PC-9 (cell line): ENCODE measurements at regions not wholly inside any gene's neighbourhood (a gene's known extent, or its start where the extent isn't known, plus 50 kb on each side); places are given as distances from the start of the nearest gene placed in this dataset.

Experiments
- BruUV-seq: library from RNA; stranded (reverse); fragments of 400-500 nt; replicated peaks from 2 replicates; lab custom pipeline; 2021; lab: Mats Ljungman, UMichigan
- CTCF ChIA-PET: fragments of 300-600 bp; sonication (Branson Sonifier 250); formaldehyde crosslinking; loops from one replicate; lab custom pipeline; 2022; ENCODE audit warnings: antibody characterized with exemption; lab: Charles Lee
- POLR2A ChIA-PET: fragments of 300-600 bp; sonication (Branson Sonifier 250); formaldehyde crosslinking; loops from one replicate; lab custom pipeline; 2022; ENCODE audit warnings: antibody characterized with exemption; ENCODE audit not compliant: unreplicated experiment; lab: Charles Lee
- DNase-seq, 2 experiments: peaks; one replicate each; pipeline versions ENCODE4 v3.0.0 to v3.0.0-alpha.2; 2015 to 2022; ENCODE audit warnings: mixed read lengths in 1 of 2
- H2AFZ ChIP-seq: fragments of 200-600 bp; sonication (generic); 2 replicates; pipeline ENCODE4 v1.8.1; 2017; ENCODE audit warnings: antibody characterized with exemption
- H3F3A ChIP-seq: fragments of 200-600 bp; sonication (generic); 2 replicates; pipeline ENCODE4 v1.8.1; 2017; ENCODE audit warnings: antibody characterized with exemption, mild to moderate bottlenecking, low read depth; ENCODE audit not compliant: insufficient read depth
- H3K27ac ChIP-seq: fragments of 200-600 bp; sonication (generic); 2 replicates; pipeline ENCODE4 v1.6.1; 2016; ENCODE audit warnings: mixed run types
- H3K27me3 ChIP-seq: fragments of 200-600 bp; sonication (generic); 2 replicates; pipeline ENCODE4 v1.6.1; 2016; ENCODE audit warnings: low read depth, mixed run types; ENCODE audit not compliant: insufficient read depth
- H3K36me3 ChIP-seq: fragments of 200-600 bp; sonication (generic); 2 replicates; pipeline ENCODE4 v1.6.1; 2016; ENCODE audit warnings: low read depth, mixed run types
- H3K4me1 ChIP-seq: fragments of 200-600 bp; sonication (generic); replicated peaks from 2 replicates; pipeline ENCODE4 v1.6.1; 2016; ENCODE audit warnings: mixed run types; ENCODE audit not compliant: insufficient read depth
- H3K4me2 ChIP-seq: fragments of 200-600 bp; sonication (generic); 2 replicates; pipeline ENCODE4 v1.6.1; 2017; ENCODE audit warnings: mixed run types
- H3K4me3 ChIP-seq: fragments of 200-600 bp; sonication (generic); 2 replicates; pipeline ENCODE4 v1.6.1; 2016; ENCODE audit warnings: mixed run types
- H3K79me2 ChIP-seq: fragments of 200-600 bp; sonication (generic); 2 replicates; pipeline ENCODE4 v1.6.1; 2017; ENCODE audit warnings: low read depth, mixed run types
- H3K9me2 ChIP-seq: fragments of 200-600 bp; sonication (generic); 2 replicates; pipeline ENCODE4 v1.8.1; 2017; ENCODE audit warnings: mild to moderate bottlenecking; ENCODE audit not compliant: insufficient read depth
- H3K9me3 ChIP-seq: fragments of 200-600 bp; sonication (generic); 2 replicates; pipeline ENCODE4 v1.8.1; 2016; ENCODE audit warnings: low read depth; ENCODE audit not compliant: insufficient read depth
- H4K20me1 ChIP-seq: fragments of 200-600 bp; sonication (generic); 2 replicates; pipeline ENCODE4 v1.8.1; 2017; ENCODE audit not compliant: insufficient read depth
- CTCF ChIP-seq: fragments of 200-600 bp; sonication (generic); conservative IDR thresholded peaks from 2 replicates; pipeline ENCODE4 v1.6.1; 2017; ENCODE audit warnings: mixed run types, antibody characterized with exemption, mild to moderate bottlenecking, moderate library complexity
- EZH2 ChIP-seq: fragments of 200-600 bp; sonication (generic); IDR thresholded peaks from 2 replicates; pipeline ENCODE4 v1.8.0; 2017; ENCODE audit warnings: antibody characterized with exemption, low read depth
- intact Hi-C: fragments of 100-400 bp; cut with micrococcal nuclease; formaldehyde crosslinking; loops from one replicate; pipeline ENCODE4 v1.10.0; 2022; ENCODE audit not compliant: unreplicated experiment

GRCh38 chr21:29431178-29431577, 132.5 kb downstream of the BACH1 start:
- H3K79me2 ChIP-seq, result no peaks in the 10 kb centered on the region
- no peak overlapping the region for H3K27ac ChIP-seq
- H4K20me1 ChIP-seq, result no peaks in the 10 kb centered on the region
- intact Hi-C loops, result no loop called here
- no peaks in the 10 kb centered on the region for H3F3A ChIP-seq
- no peaks in the 10 kb centered on the region for H3K27me3 ChIP-seq
- H3K9me2 ChIP-seq, result no peaks in the 10 kb centered on the region
- H3K4me3 ChIP-seq, result no peak overlapping the region
- BruUV-seq, result no TSS peak
- no peak overlapping the region for H2AFZ ChIP-seq
- H3K4me1 ChIP-seq, result peaks cover 11% of the 10 kb centered on the region; the same call in 1 of the 2 replicates
- ChIA-PET POLR2A (no interaction called here), CTCF (no interaction called here)
- H3K9me3 ChIP-seq, result no peaks in the 10 kb centered on the region
- no peak for DNase-seq
- H3K4me2 ChIP-seq, result no peak overlapping the region
- TF ChIP-seq EZH2 (no peak), CTCF (no peak)
- H3K36me3 ChIP-seq, result no peaks in the 10 kb centered on the region

GRCh38 chr21:29431680-29432079, 133.0 kb downstream of the BACH1 start:
- no peak overlapping the region for H3K4me2 ChIP-seq
- ChIA-PET CTCF (no interaction called here), POLR2A (no interaction called here)
- no peaks in the 10 kb centered on the region for H3F3A ChIP-seq
- intact Hi-C loops, result no loop called here
- H3K27ac ChIP-seq, result no peak overlapping the region
- BruUV-seq, result no TSS peak
- no peaks in the 10 kb centered on the region for H3K9me3 ChIP-seq
- no peaks in the 10 kb centered on the region for H3K9me2 ChIP-seq
- H3K79me2 ChIP-seq, result no peaks in the 10 kb centered on the region
- no peak overlapping the region for H2AFZ ChIP-seq
- DNase-seq, result no peak
- H3K36me3 ChIP-seq, result no peaks in the 10 kb centered on the region
- no peak for TF ChIP-seq CTCF
- no peak for TF ChIP-seq EZH2
- H3K27me3 ChIP-seq, result no peaks in the 10 kb centered on the region
- H3K4me1 ChIP-seq, result peaks cover 11% of the 10 kb centered on the region; the same call in 1 of the 2 replicates
- H4K20me1 ChIP-seq, result no peaks in the 10 kb centered on the region
- H3K4me3 ChIP-seq, result no peak overlapping the region

GRCh38 chr21:29433366-29434059, 134.8 kb downstream of the BACH1 start:
- peak in 1 of 2 experiments; percentile 35 for DNase-seq
- Histone ChIP-seq H3F3A (no peaks in the 10 kb centered on the region), H3K9me2 (no peaks in the 10 kb centered on the region), H3K27me3 (no peaks in the 10 kb centered on the region), H3K27ac (no peak overlapping the region), H3K36me3 (no peaks in the 10 kb centered on the region), H4K20me1 (no peaks in the 10 kb centered on the region), H3K79me2 (no peaks in the 10 kb centered on the region), H2AFZ (no peak overlapping the region), H3K4me3 (no peak overlapping the region), H3K4me1 (peaks cover 11% of the 10 kb centered on the region; the same call in 1 of the 2 replicates), H3K4me2 (no peak overlapping the region), H3K9me3 (no peaks in the 10 kb centered on the region)
- intact Hi-C loops, result no loop called here
- BruUV-seq, result no TSS peak
- POLR2A ChIA-PET, result no interaction called here
- CTCF ChIA-PET, result no interaction called here
- TF ChIP-seq CTCF, result no peak
- TF ChIP-seq EZH2, result no peak
